OCI-LY3 (cell line): ENCODE measurements at regions not wholly inside any gene's neighbourhood (a gene's known extent, or its start where the extent isn't known, plus 50 kb on each side); places are given as distances from the start of the nearest gene placed in this dataset.

Source experiments
- EZH2phosphoT487 ChIP-seq: fragments of 200-600 bp; shearing (Covaris generic); IDR thresholded peaks from 2 replicates; pipeline ENCODE4 v1.6.1; 2018; ENCODE audit warnings: antibody characterized with exemption, mixed run types, low read depth
- TF ChIP-seq, protein P1 (sequence below): fragments of 200-600, 300-600 bp; sonication (generic); IDR thresholded peaks from 2 replicates; pipeline ENCODE4 v1.5.1; 2014; ENCODE audit warnings: antibody characterized with exemption, low read length, low read depth

DNA sequence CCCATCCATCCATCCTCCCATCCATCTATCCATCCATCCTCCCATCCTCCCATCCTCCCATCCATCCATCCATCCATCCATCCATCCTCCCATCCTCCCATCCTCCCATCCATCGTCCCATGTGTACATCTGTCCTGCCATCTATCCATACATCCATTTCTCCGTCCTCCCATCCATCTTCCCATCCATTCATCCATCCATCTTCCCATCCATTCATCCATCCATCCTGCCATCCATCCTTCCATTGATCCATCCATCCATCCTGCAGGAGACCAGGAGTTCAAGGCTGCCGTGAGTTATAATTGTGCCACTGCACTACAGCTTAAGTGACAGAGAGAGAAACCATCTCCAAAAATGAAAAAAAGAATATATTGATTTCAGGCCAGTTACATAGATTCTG is 356.5 kb downstream of the CDH26 start:
- TF ChIP-seq, protein P1, sequence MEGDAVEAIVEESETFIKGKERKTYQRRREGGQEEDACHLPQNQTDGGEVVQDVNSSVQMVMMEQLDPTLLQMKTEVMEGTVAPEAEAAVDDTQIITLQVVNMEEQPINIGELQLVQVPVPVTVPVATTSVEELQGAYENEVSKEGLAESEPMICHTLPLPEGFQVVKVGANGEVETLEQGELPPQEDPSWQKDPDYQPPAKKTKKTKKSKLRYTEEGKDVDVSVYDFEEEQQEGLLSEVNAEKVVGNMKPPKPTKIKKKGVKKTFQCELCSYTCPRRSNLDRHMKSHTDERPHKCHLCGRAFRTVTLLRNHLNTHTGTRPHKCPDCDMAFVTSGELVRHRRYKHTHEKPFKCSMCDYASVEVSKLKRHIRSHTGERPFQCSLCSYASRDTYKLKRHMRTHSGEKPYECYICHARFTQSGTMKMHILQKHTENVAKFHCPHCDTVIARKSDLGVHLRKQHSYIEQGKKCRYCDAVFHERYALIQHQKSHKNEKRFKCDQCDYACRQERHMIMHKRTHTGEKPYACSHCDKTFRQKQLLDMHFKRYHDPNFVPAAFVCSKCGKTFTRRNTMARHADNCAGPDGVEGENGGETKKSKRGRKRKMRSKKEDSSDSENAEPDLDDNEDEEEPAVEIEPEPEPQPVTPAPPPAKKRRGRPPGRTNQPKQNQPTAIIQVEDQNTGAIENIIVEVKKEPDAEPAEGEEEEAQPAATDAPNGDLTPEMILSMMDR = no peak
- TF ChIP-seq EZH2phosphoT487 = no peak
